ENCODE measurements at regions not wholly inside any gene's neighbourhood (a gene's known extent, or its start where the extent isn't known, plus 50 kb on each side); places are given as distances from the start of the nearest gene placed in this dataset.

- Histone ChIP-seq H3K9me3 (replicated peaks; ENCODE audit: control insufficient read depth, insufficient read depth, low read length) (no peaks in the 10 kb centered on the region; the same call in 2 of the 3 replicates), H3K4me2 (ENCODE audit: control insufficient read depth, insufficient read depth) (no peak overlapping the region), H3K27me3 (replicated peaks in 1 of 2; ENCODE audit: control insufficient read depth in 2 of 2, insufficient read depth in 2 of 2, low read length in 1 of 2) (no peaks in the 10 kb centered on the region), H3K4me3 (no peak overlapping the region), H4K20me1 (ENCODE audit: control insufficient read depth, insufficient read depth) (no peaks in the 10 kb centered on the region), H3K27ac (ENCODE audit: control insufficient read depth, insufficient read depth) (no peak overlapping the region), H3K4me1 (ENCODE audit: control insufficient read depth, insufficient read depth, low read length) (no peaks in the 10 kb centered on the region), H3K36me3 (ENCODE audit: control insufficient read depth in 2 of 2, insufficient read depth in 2 of 2, low read length in 1 of 2) (no peaks in the 10 kb centered on the region), H3K9ac (ENCODE audit: control insufficient read depth, insufficient read depth, low read length) (no peak overlapping the region), H2AFZ (ENCODE audit: control insufficient read depth, low read depth, low read length) (no peak overlapping the region), H3K79me2 (ENCODE audit: control insufficient read depth, insufficient read depth, low read length) (no peaks in the 10 kb centered on the region)
- FAIRE-seq (no peak), ATAC-seq (no peak), DNase-seq (ENCODE audit: low read depth, low spot score) (no peak)
- SMC1A ChIA-PET (ENCODE audit: uncharacterized antibody, unreplicated experiment), result no interaction called here
- POLR2A ChIA-PET, result no interaction called here
- in situ Hi-C loops (cut with MboI) (no loop called here), intact Hi-C loops (cut with micrococcal nuclease; ENCODE audit: unreplicated experiment) (loop anchor here (10.0 kb wide), 1 partner anchor 246 kb away; no protein-coding TSS in a partner anchor)
- TF ChIP-seq RBBP5 (conservative IDR thresholded peaks at IDR 0.05), result no peak
- no peak for TF ChIP-seq EGR1 (IDR thresholded peaks at IDR 0.05; ENCODE audit: borderline replicate concordance in 1 of 2, low read depth in 2 of 2, low read length in 2 of 2)
- no peak for TF ChIP-seq RCOR1 (conservative IDR thresholded peaks at IDR 0.05; ENCODE audit: low read depth, low read length)
- no peak for TF ChIP-seq CHD1 (IDR thresholded peaks at IDR 0.05; ENCODE audit: low read depth, low read length)
- no peak for TF ChIP-seq RUNX3 (IDR thresholded peaks at IDR 0.05; ENCODE audit: low read length)
- TF ChIP-seq BHLHE40 (IDR thresholded peaks at IDR 0.05; ENCODE audit: borderline replicate concordance in 1 of 2, low read depth in 2 of 2, low read length in 1 of 2), result no peak
- TF ChIP-seq CREM (IDR thresholded peaks at IDR 0.05; ENCODE audit: low read depth), result no peak
- TF ChIP-seq MEF2A (IDR thresholded peaks at IDR 0.05; ENCODE audit: insufficient read depth, low read depth, low read length), result no peak
- TF ChIP-seq GABPA (IDR thresholded peaks at IDR 0.05; ENCODE audit: low read depth), result no peak
- 60% methylated on average over 2 of the region's 2 CpGs for WGBS (ENCODE audit: insufficient coverage, insufficient replicate concordance, low lambda C conversion rate, missing lambda C conversion rate)
- BruUV-seq (replicated peaks), result no TSS peak
- RAD21 ChIA-PET (ENCODE audit: unreplicated experiment), result no interaction called here
- CTCF ChIA-PET, result no interaction called here
These were observed 232.5 kb upstream of the ZFHX3 start for GRCh38 chr16:73280388-73280787.

- Histone ChIP-seq H2AFZ (ENCODE audit: control insufficient read depth, low read depth, low read length) (no peak overlapping the region), H3K4me1 (ENCODE audit: control insufficient read depth, insufficient read depth, low read length) (no peaks in the 10 kb centered on the region), H3K27me3 (replicated peaks in 1 of 2; ENCODE audit: control insufficient read depth in 2 of 2, insufficient read depth in 2 of 2, low read length in 1 of 2) (no peaks in the 10 kb centered on the region), H3K4me2 (ENCODE audit: control insufficient read depth, insufficient read depth) (no peak overlapping the region), H3K36me3 (ENCODE audit: control insufficient read depth in 2 of 2, insufficient read depth in 2 of 2, low read length in 1 of 2) (no peaks in the 10 kb centered on the region), H3K79me2 (ENCODE audit: control insufficient read depth, insufficient read depth, low read length) (no peaks in the 10 kb centered on the region), H3K9me3 (replicated peaks; ENCODE audit: control insufficient read depth, insufficient read depth, low read length) (no peaks in the 10 kb centered on the region; the same call in 2 of the 3 replicates), H3K9ac (ENCODE audit: control insufficient read depth, insufficient read depth, low read length) (no peak overlapping the region), H3K4me3 (no peak overlapping the region), H4K20me1 (ENCODE audit: control insufficient read depth, insufficient read depth) (no peaks in the 10 kb centered on the region), H3K27ac (ENCODE audit: control insufficient read depth, insufficient read depth) (no peak overlapping the region)
- ChIA-PET CTCF (no interaction called here), SMC1A (ENCODE audit: uncharacterized antibody, unreplicated experiment) (interaction anchor here (0.7 to 0.9 kb wide), 2 partner anchors 10 to 11 kb away, joined by 3 to 4 read pairs; no protein-coding TSS in a partner anchor), RAD21 (ENCODE audit: unreplicated experiment) (no interaction called here), POLR2A (no interaction called here)
- intact Hi-C loops (cut with micrococcal nuclease; ENCODE audit: unreplicated experiment) (no loop called here), in situ Hi-C loops (cut with MboI) (no loop called here)
- ATAC-seq, result no peak
- no TSS peak for BruUV-seq (replicated peaks)
- FAIRE-seq, result no peak
- WGBS (ENCODE audit: insufficient coverage, insufficient replicate concordance, low lambda C conversion rate, missing lambda C conversion rate), result 56% methylated on average over 3 of the region's 3 CpGs
- DNase-seq (ENCODE audit: low read depth, low spot score), result no peak
- no peak for TF ChIP-seq CHD1 (IDR thresholded peaks at IDR 0.05; ENCODE audit: low read depth, low read length)
- no peak for TF ChIP-seq EGR1 (IDR thresholded peaks at IDR 0.05; ENCODE audit: borderline replicate concordance in 1 of 2, low read depth in 2 of 2, low read length in 2 of 2)
- TF ChIP-seq FOS (IDR thresholded peaks at IDR 0.05; ENCODE audit: borderline replicate concordance, extremely low read depth, insufficient read length), result no peak
- TF ChIP-seq CEBPZ (IDR thresholded peaks at IDR 0.05; ENCODE audit: low read depth, low read length), result no peak
- no peak for TF ChIP-seq POLR2AphosphoS5 (IDR thresholded peaks at IDR 0.05; ENCODE audit: low read length)
- no peak for TF ChIP-seq USF1 (IDR thresholded peaks at IDR 0.05; ENCODE audit: borderline replicate concordance, extremely low read length, insufficient read depth, low read depth, low read length)
- no peak for TF ChIP-seq HCFC1 (IDR thresholded peaks at IDR 0.05; ENCODE audit: low read length)
These were observed 231.5 kb upstream of the ZFHX3 start for GRCh38 chr16:73279451-73279850.
